Right renal cortex interstitium (tissue), 3 donors: ENCODE measurements at regions not wholly inside any gene's neighbourhood (a gene's known extent, or its start where the extent isn't known, plus 50 kb on each side); places are given as distances from the start of the nearest gene placed in this dataset.
"Not testable (repeated sequence)": the region's sequence is repeated elsewhere in the genome, so short reads cannot be mapped to it uniquely, and the experiment has no call there.

Source experiments
- DNase-seq, 3 donors: peaks; one replicate each; pipeline ENCODE4 v3.0.0-alpha.2; 2013; ENCODE audit warnings: low read depth in 3 of 3, low spot score in 2 of 3

- DNase-seq, result no peak
These were observed 105.3 kb downstream of the CXCL12 start for GRCh38 chr10:44279426-44280126.

GRCh38 chr10:44278837-44279324 lies 106.0 kb downstream of the CXCL12 start:
- DNase-seq, result no peak

- DNase-seq, result not testable (repeated sequence)
These were observed 116.4 kb downstream of the CXCL12 start for GRCh38 chr10:44268435-44268948.

- no peak for DNase-seq
These were observed 117.9 kb downstream of the CXCL12 start for GRCh38 chr10:44267007-44267406.

GRCh38 chr10:44264244-44264643 lies 120.7 kb downstream of the CXCL12 start:
- peak in 1 of 3 donors; percentile 39 for DNase-seq

GRCh38 chr10:44263771-44264170 lies 121.1 kb downstream of the CXCL12 start:
- DNase-seq, result no peak

- no peak for DNase-seq
These were observed 122.2 kb downstream of the CXCL12 start for GRCh38 chr10:44262551-44263251.

- DNase-seq, result peak in 1 of 3 donors; percentile 24
These were observed 123.0 kb downstream of the CXCL12 start for GRCh38 chr10:44261710-44262455.

GRCh38 chr10:44261296-44261695 lies 123.6 kb downstream of the CXCL12 start:
- DNase-seq, result no peak

GRCh38 chr10:44260286-44260928 lies 124.5 kb downstream of the CXCL12 start:
- no peak for DNase-seq

GRCh38 chr10:44259090-44259874 lies 125.6 kb downstream of the CXCL12 start:
- DNase-seq, result no peak

- DNase-seq, result no peak
These were observed 126.3 kb downstream of the CXCL12 start for GRCh38 chr10:44258460-44259089.

GRCh38 chr10:44258019-44258418 lies 126.9 kb downstream of the CXCL12 start:
- no peak for DNase-seq

GRCh38 chr10:44253769-44254462 lies 131.0 kb downstream of the CXCL12 start:
- DNase-seq, result no peak

- not testable (repeated sequence) for DNase-seq
These were observed 132.3 kb downstream of the CXCL12 start for GRCh38 chr10:44252631-44253030.

- not testable (repeated sequence) for DNase-seq
These were observed 135.0 kb downstream of the CXCL12 start for GRCh38 chr10:44249933-44250332.

- no peak for DNase-seq
These were observed 135.4 kb downstream of the CXCL12 start for GRCh38 chr10:44249490-44249889.

GRCh38 chr10:44246700-44247099 lies 138.2 kb downstream of the CXCL12 start:
- DNase-seq, result not testable (repeated sequence)

GRCh38 chr10:44246287-44246686 lies 138.6 kb downstream of the CXCL12 start:
- not testable (repeated sequence) for DNase-seq
